Endothelial cell (in vitro differentiated cells): ENCODE measurements at regions not wholly inside any gene's neighbourhood (a gene's known extent, or its start where the extent isn't known, plus 50 kb on each side); places are given as distances from the start of the nearest gene placed in this dataset.

Source experiments
- DNase-seq: peaks from one replicate; pipeline ENCODE4 v3.0.0; 2021; ENCODE audit warnings: low spot score
- H3K27ac Mint-ChIP-seq: one replicate; pipeline ENCODE4 v1.8.0; 2021; ENCODE audit warnings: mixed read lengths, inconsistent platforms; ENCODE audit not compliant: unreplicated experiment
- H3K27me3 Mint-ChIP-seq: one replicate; pipeline ENCODE4 v1.8.0; 2021; ENCODE audit warnings: mild to moderate bottlenecking, moderate library complexity, mixed read lengths, inconsistent platforms; ENCODE audit not compliant: unreplicated experiment
- H3K36me3 Mint-ChIP-seq: one replicate; pipeline ENCODE4 v1.8.0; 2021; ENCODE audit warnings: mild to moderate bottlenecking, low read depth, mixed read lengths, inconsistent platforms; ENCODE audit not compliant: unreplicated experiment
- H3K4me1 Mint-ChIP-seq: one replicate; pipeline ENCODE4 v1.8.0; 2021; ENCODE audit warnings: mild to moderate bottlenecking, mixed read lengths, inconsistent platforms; ENCODE audit not compliant: unreplicated experiment
- H3K4me3 Mint-ChIP-seq: one replicate; pipeline ENCODE4 v1.8.0; 2021; ENCODE audit warnings: mild to moderate bottlenecking, mixed read lengths, inconsistent platforms; ENCODE audit not compliant: unreplicated experiment
- H3K9me3 Mint-ChIP-seq: one replicate; pipeline ENCODE4 v1.8.0; 2021; ENCODE audit warnings: mixed read lengths, inconsistent platforms; ENCODE audit not compliant: unreplicated experiment
- CTCF ChIP-seq: fragments of 200-600 bp; sonication (generic); IDR thresholded peaks from one replicate; pipeline ENCODE4 v1.5.0; 2021; ENCODE audit warnings: antibody characterized with exemption; ENCODE audit not compliant: unreplicated experiment

GRCh38 chr15:97686324-97686723, 274.2 kb upstream of the ARRDC4 start:
- Mint-ChIP-seq H3K4me3 (no peak overlapping the region), H3K4me1 (peaks cover 4% of the 10 kb centered on the region), H3K9me3 (no peaks in the 10 kb centered on the region), H3K27me3 (peaks cover 3% of the 10 kb centered on the region), H3K27ac (no peak overlapping the region), H3K36me3 (no peaks in the 10 kb centered on the region)
- no peak for TF ChIP-seq CTCF
- DNase-seq = no peak

- Mint-ChIP-seq H3K4me3 (no peak overlapping the region), H3K4me1 (peaks cover 4% of the 10 kb centered on the region), H3K36me3 (no peaks in the 10 kb centered on the region), H3K27me3 (peaks cover 3% of the 10 kb centered on the region), H3K9me3 (no peaks in the 10 kb centered on the region), H3K27ac (no peak overlapping the region)
- no peak for TF ChIP-seq CTCF
- DNase-seq = no peak
These were observed 272.8 kb upstream of the ARRDC4 start for GRCh38 chr15:97687654-97688053.

GRCh38 chr15:97688177-97688576, 272.3 kb upstream of the ARRDC4 start:
- Mint-ChIP-seq H3K27me3 (peaks cover 3% of the 10 kb centered on the region), H3K4me1 (peaks cover 4% of the 10 kb centered on the region), H3K36me3 (no peaks in the 10 kb centered on the region), H3K9me3 (no peaks in the 10 kb centered on the region), H3K27ac (no peak overlapping the region), H3K4me3 (no peak overlapping the region)
- DNase-seq = no peak
- TF ChIP-seq CTCF = no peak

- no peak for TF ChIP-seq CTCF
- Mint-ChIP-seq H3K4me3 (no peak overlapping the region), H3K27ac (no peak overlapping the region), H3K27me3 (peaks cover 3% of the 10 kb centered on the region), H3K9me3 (no peaks in the 10 kb centered on the region), H3K4me1 (peaks cover 4% of the 10 kb centered on the region), H3K36me3 (no peaks in the 10 kb centered on the region)
- no peak for DNase-seq
These were observed 271.6 kb upstream of the ARRDC4 start for GRCh38 chr15:97688886-97689285.

GRCh38 chr15:97691078-97691477, 269.4 kb upstream of the ARRDC4 start:
- Mint-ChIP-seq H3K4me3 (no peak overlapping the region), H3K4me1 (no peaks in the 10 kb centered on the region), H3K27me3 (peaks cover 2% of the 10 kb centered on the region), H3K9me3 (no peaks in the 10 kb centered on the region), H3K27ac (no peak overlapping the region), H3K36me3 (no peaks in the 10 kb centered on the region)
- TF ChIP-seq CTCF = no peak
- DNase-seq = no peak
